ENCODE measurements at regions not wholly inside any gene's neighbourhood (a gene's known extent, or its start where the extent isn't known, plus 50 kb on each side); places are given as distances from the start of the nearest gene placed in this dataset.

- TF ChIP-seq CTCF (conservative IDR thresholded peaks at IDR 0.05 in 1 of 2, IDR thresholded peaks at IDR 0.05 in 1 of 2; ENCODE audit: extremely low read depth in 1 of 2, insufficient read depth in 1 of 2, low read depth in 1 of 2, low read length in 2 of 2): no peak
- TF ChIP-seq EZH2 (IDR thresholded peaks at IDR 0.05; ENCODE audit: borderline replicate concordance, low read length): no peak
Measured at GRCh38 chr18:70684821-70685220, 396.0 kb downstream of the SOCS6 start.

Measured in mammary epithelial cell (primary cell).